Vagina (tissue), 2 donors: ENCODE measurements at regions not wholly inside any gene's neighbourhood (a gene's known extent, or its start where the extent isn't known, plus 50 kb on each side); places are given as distances from the start of the nearest gene placed in this dataset.

Experiments
- DNase-seq, 2 donors: peaks; one replicate each; pipeline ENCODE4 v3.0.0-alpha.2; 2017; ENCODE audit errors: extremely low spot score in 2 of 2
- H3K27ac ChIP-seq: fragments of 200-600 bp; sonication (generic); one replicate; pipeline ENCODE4 v1.5.1; 2019
- H3K27me3 ChIP-seq: fragments of 200-600 bp; sonication (generic); one replicate; pipeline ENCODE4 v1.5.1; 2019
- H3K36me3 ChIP-seq, 2 donors: fragments of 200-600 bp; sonication (generic); one replicate each; pipeline ENCODE4 v1.5.1; 2017 to 2019
- H3K4me1 ChIP-seq: fragments of 200-600 bp; sonication (generic); one replicate; pipeline ENCODE4 v1.5.1; 2019
- H3K4me3 ChIP-seq, 2 donors: fragments of 200-600 bp; sonication (generic); 1 replicate in 1 of 2; 2 replicates in 1 of 2; pipeline ENCODE4 v1.5.1; 2016 to 2019
- H3K9me3 ChIP-seq: fragments of 200-600 bp; sonication (generic); one replicate; pipeline ENCODE4 v1.5.1; 2019
- CTCF ChIP-seq, 3 experiments: fragments of 450-650 bp in 2 of 3; fragments of 200-600 bp in 1 of 3; sonication (generic) in 1 of 3; IDR thresholded peaks; one replicate each; pipeline ENCODE4 v1.5.1; 2017 to 2019; ENCODE audit warnings: antibody characterized with exemption in 3 of 3, mild to moderate bottlenecking in 2 of 3, moderate library complexity in 2 of 3
- POLR2A ChIP-seq, 2 donors: fragments of 450-650 bp; IDR thresholded peaks; one replicate each; pipeline ENCODE4 v1.6.1; 2017; ENCODE audit warnings: antibody characterized with exemption in 2 of 2, mild to moderate bottlenecking in 2 of 2, moderate library complexity in 2 of 2
- POLR2AphosphoS5 ChIP-seq, 2 donors: sonication (generic); formaldehyde crosslinking; IDR thresholded peaks; one replicate each; pipeline ENCODE4 v1.9.0; 2017; ENCODE audit warnings: antibody characterized with exemption in 2 of 2, mild to moderate bottlenecking in 2 of 2, low read depth in 1 of 2; ENCODE audit not compliant: insufficient read depth in 1 of 2
- intact Hi-C: fragments of 100-400 bp; cut with DNase I; formaldehyde crosslinking; loops from one replicate; pipeline ENCODE4 v1.15.1; 2023

- DNase-seq: no peak
- Histone ChIP-seq H3K27ac (no peak overlapping the region), H3K36me3 (no peaks in the 10 kb centered on the region), H3K9me3 (peaks cover 3% of the 10 kb centered on the region), H3K4me1 (no peaks in the 10 kb centered on the region), H3K4me3 (no peak overlapping the region), H3K27me3 (no peaks in the 10 kb centered on the region)
- intact Hi-C loops: no loop called here
- no peak for TF ChIP-seq POLR2A (IDR thresholded peaks at IDR 0.05)
- no peak for TF ChIP-seq CTCF (IDR thresholded peaks at IDR 0.05)
- no peak for TF ChIP-seq POLR2AphosphoS5 (IDR thresholded peaks at IDR 0.05; ENCODE audit: insufficient read depth in 1 of 2, low read depth in 1 of 2)
These were observed 139.1 kb upstream of the PAQR3 start for GRCh38 chr4:79078339-79078738.

GRCh38 chr4:79074040-79074439 is 134.8 kb upstream of the PAQR3 start:
- H3K27ac ChIP-seq: no peak overlapping the region
- H3K27me3 ChIP-seq: no peaks in the 10 kb centered on the region
- intact Hi-C loops: no loop called here

GRCh38 chr4:79073471-79073870 is 134.2 kb upstream of the PAQR3 start:
- H3K27me3 ChIP-seq: no peaks in the 10 kb centered on the region
- DNase-seq: no peak
- H3K4me1 ChIP-seq: no peaks in the 10 kb centered on the region
- H3K4me3 ChIP-seq: no peak overlapping the region
- no peaks in the 10 kb centered on the region for H3K9me3 ChIP-seq
- H3K27ac ChIP-seq: no peak overlapping the region
- H3K36me3 ChIP-seq: no peaks in the 10 kb centered on the region
- TF ChIP-seq POLR2A (IDR thresholded peaks at IDR 0.05): no peak
- TF ChIP-seq CTCF (IDR thresholded peaks at IDR 0.05): no peak
- TF ChIP-seq POLR2AphosphoS5 (IDR thresholded peaks at IDR 0.05; ENCODE audit: insufficient read depth in 1 of 2, low read depth in 1 of 2): no peak
- intact Hi-C loops: no loop called here

More at GRCh38 chr4:79074040-79074439, 134.8 kb upstream of the PAQR3 start:
- no peaks in the 10 kb centered on the region for H3K4me1 ChIP-seq
- H3K4me3 ChIP-seq: no peak overlapping the region
- no peaks in the 10 kb centered on the region for H3K36me3 ChIP-seq
- no peaks in the 10 kb centered on the region for H3K9me3 ChIP-seq
- no peak for DNase-seq
- TF ChIP-seq POLR2AphosphoS5 (IDR thresholded peaks at IDR 0.05; ENCODE audit: insufficient read depth in 1 of 2, low read depth in 1 of 2): no peak
- no peak for TF ChIP-seq POLR2A (IDR thresholded peaks at IDR 0.05)
- no peak for TF ChIP-seq CTCF (IDR thresholded peaks at IDR 0.05)

GRCh38 chr4:79065262-79065661 is 126.0 kb upstream of the PAQR3 start:
- Histone ChIP-seq H3K27ac (no peak overlapping the region), H3K4me3 (no peak overlapping the region), H3K9me3 (no peaks in the 10 kb centered on the region), H3K36me3 (no peaks in the 10 kb centered on the region), H3K27me3 (no peaks in the 10 kb centered on the region), H3K4me1 (no peaks in the 10 kb centered on the region)
- no peak for TF ChIP-seq CTCF (IDR thresholded peaks at IDR 0.05)
- no peak for TF ChIP-seq POLR2A (IDR thresholded peaks at IDR 0.05)
- no peak for TF ChIP-seq POLR2AphosphoS5 (IDR thresholded peaks at IDR 0.05; ENCODE audit: insufficient read depth in 1 of 2, low read depth in 1 of 2)
- no peak for DNase-seq
- intact Hi-C loops: no loop called here

- no peak for DNase-seq
- H3K27me3 ChIP-seq: no peaks in the 10 kb centered on the region
- no peak overlapping the region for H3K4me3 ChIP-seq
- no peaks in the 10 kb centered on the region for H3K9me3 ChIP-seq
- H3K4me1 ChIP-seq: no peaks in the 10 kb centered on the region
- intact Hi-C loops: no loop called here
- no peaks in the 10 kb centered on the region for H3K36me3 ChIP-seq
- H3K27ac ChIP-seq: no peak overlapping the region
- TF ChIP-seq POLR2A (IDR thresholded peaks at IDR 0.05) (no peak), POLR2AphosphoS5 (IDR thresholded peaks at IDR 0.05; ENCODE audit: insufficient read depth in 1 of 2, low read depth in 1 of 2) (no peak), CTCF (IDR thresholded peaks at IDR 0.05) (no peak)
These were observed 125.6 kb upstream of the PAQR3 start for GRCh38 chr4:79064806-79065205.
